ENCODE measurements at regions not wholly inside any gene's neighbourhood (a gene's known extent, or its start where the extent isn't known, plus 50 kb on each side); places are given as distances from the start of the nearest gene placed in this dataset.
"Not testable (repeated sequence)": the region's sequence is repeated elsewhere in the genome, so short reads cannot be mapped to it uniquely, and the experiment has no call there.

DNA sequence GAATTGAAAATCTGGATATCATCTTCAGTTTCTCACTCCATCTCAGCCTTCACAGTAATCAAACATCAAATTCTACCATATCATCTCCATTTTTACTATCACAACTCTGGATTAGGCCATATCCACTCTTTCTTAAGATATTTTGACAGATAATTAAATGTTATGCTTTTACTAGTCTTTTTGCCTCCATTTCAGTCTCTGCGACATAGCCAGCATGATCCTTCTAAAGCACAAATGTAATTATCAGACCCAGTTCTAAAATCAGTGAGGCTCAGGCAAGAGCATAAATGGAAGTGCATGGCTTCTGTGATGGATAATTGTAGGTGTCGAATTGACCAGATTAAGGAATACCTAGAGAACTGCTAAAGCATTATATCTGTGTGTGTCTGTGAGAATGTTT is 307.7 kb downstream of the PCDH20 start:
- no peak overlapping the region for H3K4me3 ChIP-seq (ENCODE audit: low read length)
- no peaks in the 10 kb centered on the region; the same call in 1 of the 2 replicates for H3K9me3 ChIP-seq (ENCODE audit: control insufficient read depth, insufficient read depth, low read length)
- H3K9me2 ChIP-seq (replicated peaks; ENCODE audit: control insufficient read depth, low read length), result no peaks in the 10 kb centered on the region
- no peaks in the 10 kb centered on the region for H3K36me3 ChIP-seq (ENCODE audit: control insufficient read depth, low read length)
- no peaks in the 10 kb centered on the region for H3K79me2 ChIP-seq (ENCODE audit: control insufficient read depth, low read length)
- no peak overlapping the region for H3K27ac ChIP-seq (ENCODE audit: low read depth, low read length)
- no peak for TF ChIP-seq EZH2phosphoT487 (IDR thresholded peaks at IDR 0.05; ENCODE audit: borderline replicate concordance, low read length)
- TF ChIP-seq, protein P1, sequence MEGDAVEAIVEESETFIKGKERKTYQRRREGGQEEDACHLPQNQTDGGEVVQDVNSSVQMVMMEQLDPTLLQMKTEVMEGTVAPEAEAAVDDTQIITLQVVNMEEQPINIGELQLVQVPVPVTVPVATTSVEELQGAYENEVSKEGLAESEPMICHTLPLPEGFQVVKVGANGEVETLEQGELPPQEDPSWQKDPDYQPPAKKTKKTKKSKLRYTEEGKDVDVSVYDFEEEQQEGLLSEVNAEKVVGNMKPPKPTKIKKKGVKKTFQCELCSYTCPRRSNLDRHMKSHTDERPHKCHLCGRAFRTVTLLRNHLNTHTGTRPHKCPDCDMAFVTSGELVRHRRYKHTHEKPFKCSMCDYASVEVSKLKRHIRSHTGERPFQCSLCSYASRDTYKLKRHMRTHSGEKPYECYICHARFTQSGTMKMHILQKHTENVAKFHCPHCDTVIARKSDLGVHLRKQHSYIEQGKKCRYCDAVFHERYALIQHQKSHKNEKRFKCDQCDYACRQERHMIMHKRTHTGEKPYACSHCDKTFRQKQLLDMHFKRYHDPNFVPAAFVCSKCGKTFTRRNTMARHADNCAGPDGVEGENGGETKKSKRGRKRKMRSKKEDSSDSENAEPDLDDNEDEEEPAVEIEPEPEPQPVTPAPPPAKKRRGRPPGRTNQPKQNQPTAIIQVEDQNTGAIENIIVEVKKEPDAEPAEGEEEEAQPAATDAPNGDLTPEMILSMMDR (IDR thresholded peaks at IDR 0.05; ENCODE audit: low read depth, low read length, poor library complexity, severe bottlenecking), result no peak
- H4K20me1 ChIP-seq (ENCODE audit: control insufficient read depth, insufficient read depth, low read depth, low read length), result no peaks in the 10 kb centered on the region
- H3K4me1 ChIP-seq (ENCODE audit: control insufficient read depth, low read length), result no peaks in the 10 kb centered on the region
- no peaks in the 10 kb centered on the region for H3F3A ChIP-seq (ENCODE audit: control insufficient read depth, insufficient read depth)
- no peaks in the 10 kb centered on the region for H3K27me3 ChIP-seq (ENCODE audit: control insufficient read depth, low read length)
- no peak overlapping the region for H3K4me2 ChIP-seq (ENCODE audit: low read length)

DNA sequence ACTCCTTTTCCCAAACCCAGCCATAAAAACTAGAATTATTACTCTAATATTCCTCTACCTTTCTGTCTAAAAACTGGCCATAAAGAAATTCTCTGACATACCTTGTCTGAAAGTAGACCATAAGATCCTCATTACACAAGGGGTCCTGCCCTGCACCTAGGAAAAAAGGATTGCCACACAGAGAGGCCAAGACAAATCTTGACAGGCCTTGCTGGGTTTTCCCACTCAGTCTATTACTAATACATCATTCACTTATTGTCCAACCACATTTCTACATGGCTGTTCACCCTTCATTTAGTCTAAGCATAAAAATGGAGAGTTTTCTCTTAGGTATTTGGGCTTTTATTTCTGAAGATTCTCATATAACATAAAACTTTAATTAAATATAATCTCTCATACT is 319.8 kb downstream of the PCDH20 start:
- H3K79me2 ChIP-seq (ENCODE audit: control insufficient read depth, low read length), result no peaks in the 10 kb centered on the region
- TF ChIP-seq EZH2phosphoT487 (IDR thresholded peaks at IDR 0.05; ENCODE audit: borderline replicate concordance, low read length), result no peak
- TF ChIP-seq, protein P1 (IDR thresholded peaks at IDR 0.05; ENCODE audit: low read depth, low read length, poor library complexity, severe bottlenecking), result no peak

DNA sequence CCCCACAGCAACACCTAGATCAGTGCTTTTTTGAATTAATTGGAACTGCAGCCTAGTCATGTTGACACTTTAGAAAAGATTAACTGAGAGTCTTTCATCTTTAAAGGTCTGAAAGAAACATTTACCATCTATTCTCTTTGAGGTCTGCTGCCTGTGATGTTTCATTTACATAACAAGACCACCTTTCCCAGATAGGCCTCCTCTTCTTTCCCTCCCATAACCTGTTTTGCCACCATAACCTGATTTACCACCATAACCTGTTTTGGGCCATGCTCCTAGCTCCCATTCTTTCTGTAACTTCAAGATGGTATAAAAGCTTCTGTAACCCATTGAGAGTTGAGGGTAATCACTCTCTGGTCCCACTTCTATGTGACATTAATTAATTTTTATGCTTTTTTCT is 320.8 kb downstream of the PCDH20 start:
- Histone ChIP-seq H3F3A (ENCODE audit: control insufficient read depth, insufficient read depth) (no peaks in the 10 kb centered on the region), H4K20me1 (ENCODE audit: control insufficient read depth, insufficient read depth, low read depth, low read length) (no peaks in the 10 kb centered on the region)

More for the DNA sequence above, 319.8 kb downstream of the PCDH20 start:
- Histone ChIP-seq H3F3A (ENCODE audit: control insufficient read depth, insufficient read depth) (no peaks in the 10 kb centered on the region), H3K36me3 (ENCODE audit: control insufficient read depth, low read length) (no peaks in the 10 kb centered on the region), H3K4me3 (ENCODE audit: low read length) (no peak overlapping the region), H3K27me3 (ENCODE audit: control insufficient read depth, low read length) (no peaks in the 10 kb centered on the region), H3K9me3 (ENCODE audit: control insufficient read depth, insufficient read depth, low read length) (no peaks in the 10 kb centered on the region), H4K20me1 (ENCODE audit: control insufficient read depth, insufficient read depth, low read depth, low read length) (no peaks in the 10 kb centered on the region), H3K4me2 (ENCODE audit: low read length) (no peak overlapping the region), H3K27ac (ENCODE audit: low read depth, low read length) (no peak overlapping the region), H3K4me1 (ENCODE audit: control insufficient read depth, low read length) (no peaks in the 10 kb centered on the region), H3K9me2 (replicated peaks; ENCODE audit: control insufficient read depth, low read length) (no peaks in the 10 kb centered on the region)

DNA sequence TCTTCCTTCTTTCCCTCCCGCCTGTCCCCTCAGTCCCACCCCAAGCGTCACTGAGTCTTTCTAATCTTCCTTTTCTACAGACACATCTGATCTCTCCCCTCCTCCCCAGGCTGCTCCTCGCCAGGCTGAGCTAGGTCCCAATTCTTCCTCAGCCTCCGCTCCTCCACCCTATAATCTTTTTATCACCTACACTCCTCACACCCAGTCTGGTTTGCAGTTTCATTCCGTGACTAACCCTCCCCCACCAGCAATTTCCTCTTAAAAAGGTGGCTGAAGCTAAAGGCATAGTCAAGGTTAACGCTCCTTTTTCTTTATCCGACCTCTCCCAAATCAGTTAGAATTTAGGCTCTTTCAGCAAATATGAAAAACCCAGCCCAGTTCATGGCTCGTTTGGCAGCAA is 325.8 kb downstream of the PCDH20 start:
- H3K4me2 ChIP-seq (ENCODE audit: low read length); H3K79me2 ChIP-seq (ENCODE audit: control insufficient read depth, low read length); H3K27me3 ChIP-seq (ENCODE audit: control insufficient read depth, low read length); H3K36me3 ChIP-seq (ENCODE audit: control insufficient read depth, low read length); H3K9me3 ChIP-seq (ENCODE audit: control insufficient read depth, insufficient read depth, low read length); H3K9me2 ChIP-seq (replicated peaks; ENCODE audit: control insufficient read depth, low read length); H3K4me1 ChIP-seq (ENCODE audit: control insufficient read depth, low read length); H3F3A ChIP-seq (ENCODE audit: control insufficient read depth, insufficient read depth); H3K27ac ChIP-seq (ENCODE audit: low read depth, low read length); H4K20me1 ChIP-seq (ENCODE audit: control insufficient read depth, insufficient read depth, low read depth, low read length); H3K4me3 ChIP-seq (ENCODE audit: low read length): not testable (repeated sequence)

More for the DNA sequence above, 320.8 kb downstream of the PCDH20 start:
- H3K9me2 ChIP-seq (replicated peaks; ENCODE audit: control insufficient read depth, low read length), result no peaks in the 10 kb centered on the region
- H3K27me3 ChIP-seq (ENCODE audit: control insufficient read depth, low read length), result no peaks in the 10 kb centered on the region
- TF ChIP-seq EZH2phosphoT487 (IDR thresholded peaks at IDR 0.05; ENCODE audit: borderline replicate concordance, low read length), result no peak
- TF ChIP-seq, protein P1 (IDR thresholded peaks at IDR 0.05; ENCODE audit: low read depth, low read length, poor library complexity, severe bottlenecking), result no peak
- no peaks in the 10 kb centered on the region for H3K4me1 ChIP-seq (ENCODE audit: control insufficient read depth, low read length)
- H3K36me3 ChIP-seq (ENCODE audit: control insufficient read depth, low read length), result no peaks in the 10 kb centered on the region
- H3K27ac ChIP-seq (ENCODE audit: low read depth, low read length), result no peak overlapping the region
- no peak overlapping the region for H3K4me2 ChIP-seq (ENCODE audit: low read length)
- no peaks in the 10 kb centered on the region for H3K79me2 ChIP-seq (ENCODE audit: control insufficient read depth, low read length)
- H3K4me3 ChIP-seq (ENCODE audit: low read length), result no peak overlapping the region
- H3K9me3 ChIP-seq (ENCODE audit: control insufficient read depth, insufficient read depth, low read length), result no peaks in the 10 kb centered on the region

Measured in DOHH2 (cell line).